Right renal pelvis (tissue), 4 donors: ENCODE measurements at regions not wholly inside any gene's neighbourhood (a gene's known extent, or its start where the extent isn't known, plus 50 kb on each side); places are given as distances from the start of the nearest gene placed in this dataset.

Source experiments
- DNase-seq, 4 donors: peaks; one replicate each; pipeline ENCODE4 v3.0.0-alpha.2; 2013; ENCODE audit warnings: low read depth in 4 of 4, low spot score in 3 of 4, missing footprints in 1 of 4

- DNase-seq = no peak
Observed at GRCh38 chr2:122148128-122148767, 392.8 kb downstream of the TSN start.

- DNase-seq = no peak
Observed at GRCh38 chr2:122150524-122151280, 395.3 kb downstream of the TSN start.

GRCh38 chr2:122152571-122152970, 397.1 kb downstream of the TSN start:
- no peak for DNase-seq

GRCh38 chr2:122156176-122156890, 400.9 kb downstream of the TSN start:
- DNase-seq = no peak

GRCh38 chr2:122157158-122157557, 401.7 kb downstream of the TSN start:
- DNase-seq = no peak

- DNase-seq = no peak
Observed at GRCh38 chr2:122163617-122164016, 408.2 kb downstream of the TSN start.

GRCh38 chr2:122164964-122165363, 409.5 kb downstream of the TSN start:
- DNase-seq = no peak

GRCh38 chr2:122166820-122167219, 411.4 kb downstream of the TSN start:
- no peak for DNase-seq

- DNase-seq = peak in 3 of 4 donors; percentile 36 to 49 (median 44)
Observed at GRCh38 chr2:122167515-122167914, 412.1 kb downstream of the TSN start.

- DNase-seq = no peak
Observed at GRCh38 chr2:122168799-122169198, 413.3 kb downstream of the TSN start.

GRCh38 chr2:122172812-122173211, 417.4 kb downstream of the TSN start:
- no peak for DNase-seq

- DNase-seq = no peak
Observed at GRCh38 chr2:122174061-122174460, 418.6 kb downstream of the TSN start.

GRCh38 chr2:122179492-122180165, 424.2 kb downstream of the TSN start:
- DNase-seq = no peak

- no peak for DNase-seq
Observed at GRCh38 chr2:122180972-122181371, 425.5 kb downstream of the TSN start.

- DNase-seq = no peak
Observed at GRCh38 chr2:122182616-122183355, 427.3 kb downstream of the TSN start.

GRCh38 chr2:122183890-122184289, 428.4 kb downstream of the TSN start:
- no peak for DNase-seq

GRCh38 chr2:122186761-122187222, 431.3 kb downstream of the TSN start:
- DNase-seq = no peak

- DNase-seq = peak in 2 of 4 donors; percentile 23 to 38
Observed at GRCh38 chr2:122191331-122191730, 435.9 kb downstream of the TSN start.

- no peak for DNase-seq
Observed at GRCh38 chr2:122193622-122194021, 438.2 kb downstream of the TSN start.

GRCh38 chr2:122194546-122194945, 439.1 kb downstream of the TSN start:
- DNase-seq = no peak
